ENCODE measurements at regions not wholly inside any gene's neighbourhood (a gene's known extent, or its start where the extent isn't known, plus 50 kb on each side); places are given as distances from the start of the nearest gene placed in this dataset.
"Not testable (repeated sequence)": the region's sequence is repeated elsewhere in the genome, so short reads cannot be mapped to it uniquely, and the experiment has no call there.

GRCh38 chr17:22741066-22741465, 1048.7 kb downstream of the KCNJ18 start:
- not testable (repeated sequence) for TF ChIP-seq POLR2A (IDR thresholded peaks at IDR 0.05; ENCODE audit: low read length); GATA1 (IDR thresholded peaks at IDR 0.05; ENCODE audit: low read depth, low read length)
